ENCODE measurements at regions not wholly inside any gene's neighbourhood (a gene's known extent, or its start where the extent isn't known, plus 50 kb on each side); places are given as distances from the start of the nearest gene placed in this dataset.
"Not testable (repeated sequence)": the region's sequence is repeated elsewhere in the genome, so short reads cannot be mapped to it uniquely, and the experiment has no call there.

DNA sequence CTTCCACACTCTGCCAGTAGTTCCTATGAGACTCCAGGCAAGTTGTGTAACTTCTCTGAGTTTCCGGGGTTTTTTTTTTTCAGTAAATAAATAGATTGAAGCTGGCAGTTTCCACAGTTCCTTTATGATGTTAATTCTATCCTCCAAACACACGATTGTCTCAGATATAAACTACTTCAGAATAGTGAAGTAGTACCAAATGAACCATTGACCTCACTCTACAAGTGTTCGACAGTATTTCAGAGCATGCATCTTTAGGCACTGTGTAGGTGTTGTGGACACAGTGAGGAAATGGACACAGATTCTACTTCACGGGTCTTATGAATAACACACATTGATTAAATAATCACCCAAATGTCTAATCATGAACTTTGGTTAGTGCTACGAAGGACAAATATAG is 136.1 kb upstream of the IGSF10 start:
- DNase-seq (ENCODE audit: low spot score), result no peak

DNA sequence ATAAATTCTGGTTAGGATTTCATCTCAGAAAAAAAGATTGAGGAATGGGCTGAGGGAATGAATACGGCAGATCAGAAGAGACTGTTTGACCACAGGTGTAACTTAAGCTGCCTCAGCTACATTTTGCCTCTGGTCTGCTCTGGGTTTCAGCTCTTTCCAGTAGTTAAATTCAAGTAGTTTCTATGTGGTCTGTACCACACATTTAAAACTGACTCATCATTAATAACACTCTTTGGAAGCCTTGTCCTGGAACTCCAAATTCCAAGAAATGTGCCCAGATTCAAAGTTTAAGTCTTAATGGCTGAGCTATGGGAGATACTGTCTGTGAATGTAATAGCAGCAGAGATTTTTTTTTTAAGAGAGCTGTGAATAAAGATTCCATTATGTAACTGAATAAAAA is 133.1 kb upstream of the IGSF10 start:
- DNase-seq (ENCODE audit: low spot score), result no peak

DNA sequence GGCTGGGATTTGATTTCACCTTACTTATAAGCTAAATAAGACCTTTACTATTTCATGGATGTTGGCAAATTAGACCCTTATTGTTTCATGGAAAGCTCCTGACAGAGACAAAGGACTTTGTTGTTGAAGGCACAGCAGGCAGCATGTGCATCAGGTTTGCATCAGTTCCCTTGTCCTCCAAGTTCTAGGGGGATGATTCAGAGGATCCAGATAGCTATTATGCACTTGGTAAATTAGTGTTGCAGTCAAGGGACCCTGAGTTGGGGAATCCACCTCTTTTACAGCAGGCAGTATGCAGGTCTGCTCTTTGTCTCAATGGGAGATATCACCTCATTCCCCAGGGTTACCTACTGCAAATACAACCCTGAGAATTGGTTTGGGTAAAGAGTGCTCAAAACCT is 131.4 kb upstream of the IGSF10 start:
- no peak for DNase-seq (ENCODE audit: low spot score)

DNA sequence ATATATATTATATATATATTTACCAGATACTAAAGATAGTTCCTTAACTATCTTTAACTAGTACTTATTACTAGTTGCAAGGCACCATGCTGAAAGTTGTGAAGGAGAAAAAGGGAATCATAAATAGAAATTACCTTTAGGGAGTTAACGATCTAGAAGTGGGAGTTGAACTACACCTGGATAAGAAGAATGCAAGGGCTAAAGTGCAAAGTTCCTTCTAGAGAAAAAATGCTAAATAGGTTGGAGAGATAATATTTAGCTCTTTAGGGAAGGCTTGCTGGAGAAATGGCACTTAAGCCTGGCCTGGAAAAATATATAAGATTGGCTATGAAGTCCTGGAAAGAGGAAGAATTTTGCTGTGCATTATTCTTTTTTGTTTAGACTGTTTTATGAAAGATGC is 130.6 kb upstream of the IGSF10 start:
- no peak for DNase-seq (ENCODE audit: low spot score)

DNA sequence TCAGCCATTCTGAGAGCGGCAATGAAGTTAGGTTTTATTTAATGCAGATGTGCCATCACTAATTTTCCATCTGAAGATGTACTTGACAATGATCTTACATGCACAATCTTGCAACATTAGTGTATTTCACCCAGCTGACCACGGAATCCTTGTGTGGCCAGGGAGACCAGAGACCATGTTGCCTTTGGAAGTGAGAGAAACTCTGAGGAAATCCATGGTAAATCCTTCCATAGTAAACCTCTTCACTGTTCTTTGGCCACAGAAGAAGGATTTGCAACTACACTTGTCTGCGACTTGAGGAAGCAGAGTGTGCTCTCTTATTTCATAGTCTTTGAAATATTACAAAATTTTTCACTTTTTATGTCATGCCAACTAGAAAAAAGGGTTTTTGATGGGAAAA is 128.4 kb upstream of the IGSF10 start:
- no peak for DNase-seq (ENCODE audit: low spot score)

DNA sequence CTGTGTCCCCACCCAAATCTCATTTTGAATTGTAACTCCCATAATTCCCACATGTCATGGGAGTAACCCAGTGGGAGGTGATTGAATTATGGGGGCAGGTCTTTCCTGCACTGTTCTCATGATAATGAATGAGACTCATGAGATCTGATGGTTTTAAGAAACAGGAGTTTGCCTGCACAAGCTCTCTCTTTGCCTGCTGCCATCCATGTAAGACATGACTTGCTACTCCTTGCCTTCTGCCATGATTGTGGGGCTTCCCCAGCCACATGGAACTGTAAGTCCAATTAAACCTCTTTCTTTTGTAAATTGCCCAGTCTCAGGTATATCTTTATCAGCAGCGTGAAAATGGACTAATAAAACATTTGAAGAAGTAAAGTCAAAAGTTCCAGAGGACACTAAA is 126.8 kb upstream of the IGSF10 start:
- DNase-seq (ENCODE audit: low spot score), result not testable (repeated sequence)

DNA sequence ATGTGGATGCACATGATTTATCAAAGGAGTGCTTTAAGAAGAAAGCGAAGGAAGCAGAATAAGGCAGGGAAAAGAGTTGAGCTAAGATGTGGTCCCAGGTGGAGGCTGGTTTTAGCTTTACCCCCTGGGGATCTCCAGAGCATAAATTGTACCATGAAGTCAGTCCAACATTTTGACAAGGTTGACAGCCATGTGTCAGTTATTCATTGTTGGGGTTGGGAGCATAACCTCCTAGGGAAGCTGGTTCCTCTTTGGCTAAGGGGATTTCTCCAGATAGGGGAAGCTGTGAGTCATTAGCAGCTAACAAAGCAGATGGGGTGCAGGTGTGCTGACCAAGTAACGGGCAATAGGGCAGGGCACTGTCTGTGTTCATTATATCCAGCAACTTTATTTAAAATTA is 123.7 kb upstream of the IGSF10 start:
- no peak for DNase-seq (ENCODE audit: low spot score)

DNA sequence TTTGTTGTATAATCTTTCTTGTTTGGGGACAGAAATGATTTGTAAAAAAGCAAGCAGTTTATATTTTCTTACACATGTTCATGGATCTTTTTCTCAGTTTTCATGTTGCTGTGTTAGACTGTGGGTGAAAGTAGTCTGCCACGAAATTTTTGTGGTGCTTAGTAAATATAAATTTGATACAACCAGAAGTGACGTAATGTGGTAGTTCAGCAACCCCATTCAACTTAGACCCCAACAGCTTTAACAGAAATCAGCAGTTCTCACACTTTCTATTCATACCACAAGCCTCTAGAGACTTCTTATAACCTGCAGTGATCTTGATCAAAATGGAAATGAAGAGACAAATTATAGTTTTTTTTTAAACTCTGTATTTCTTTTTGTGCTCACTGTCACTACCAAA is 120.2 kb upstream of the IGSF10 start:
- no peak for DNase-seq (ENCODE audit: low spot score)

DNA sequence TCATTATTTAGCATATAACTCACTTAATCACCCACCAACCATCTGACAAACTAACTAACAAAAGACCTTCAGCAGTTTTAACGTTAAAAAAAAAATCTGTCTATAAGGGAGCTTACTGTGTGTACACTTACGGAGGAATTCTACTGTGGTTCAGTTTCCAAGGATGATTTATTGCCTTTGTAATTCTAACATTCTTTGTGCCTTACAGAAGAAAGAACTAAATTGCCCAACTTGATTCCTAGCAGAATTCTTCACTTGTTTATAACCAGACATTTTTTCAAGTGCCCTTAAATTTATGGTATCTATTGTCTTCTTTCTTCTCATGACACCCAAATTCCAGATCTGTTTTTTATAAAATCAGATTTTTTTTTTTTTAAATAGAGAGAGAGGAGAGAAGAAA is 119.7 kb upstream of the IGSF10 start:
- no peak for DNase-seq (ENCODE audit: low spot score)

DNA sequence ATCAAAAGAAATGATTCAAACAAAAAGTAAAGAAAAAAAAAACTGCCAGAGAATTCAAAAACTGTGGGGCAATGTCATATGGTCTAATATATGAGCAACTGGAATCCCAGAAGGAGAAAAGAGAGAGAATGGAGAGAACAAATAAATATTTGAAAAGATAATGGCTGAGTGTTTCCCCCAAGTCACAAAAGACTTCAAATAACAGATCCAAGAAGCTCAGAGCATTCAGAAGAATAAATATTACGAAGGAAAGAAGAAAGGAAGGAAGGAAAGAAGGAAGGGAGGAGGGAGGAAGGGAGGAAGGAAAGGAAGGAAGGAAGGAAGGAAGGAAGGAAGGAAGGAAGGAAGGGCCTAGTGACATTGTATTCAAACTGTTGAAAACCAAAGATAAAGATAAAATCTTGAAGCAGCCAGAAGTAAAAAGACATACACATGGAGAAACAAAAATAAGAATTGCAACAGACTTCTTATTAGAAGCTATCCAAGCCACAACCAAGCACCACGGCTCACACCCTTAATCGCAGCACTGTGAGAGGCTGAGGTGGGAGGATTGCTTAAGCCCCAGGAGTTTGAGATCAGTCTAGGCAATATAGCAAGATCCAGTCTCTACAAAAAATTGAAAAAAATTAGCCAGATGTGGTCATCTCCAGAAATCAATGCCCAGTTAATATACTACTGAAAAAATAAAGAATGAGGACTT is 118.9 kb upstream of the IGSF10 start:
- DNase-seq (ENCODE audit: low spot score), result no peak

DNA sequence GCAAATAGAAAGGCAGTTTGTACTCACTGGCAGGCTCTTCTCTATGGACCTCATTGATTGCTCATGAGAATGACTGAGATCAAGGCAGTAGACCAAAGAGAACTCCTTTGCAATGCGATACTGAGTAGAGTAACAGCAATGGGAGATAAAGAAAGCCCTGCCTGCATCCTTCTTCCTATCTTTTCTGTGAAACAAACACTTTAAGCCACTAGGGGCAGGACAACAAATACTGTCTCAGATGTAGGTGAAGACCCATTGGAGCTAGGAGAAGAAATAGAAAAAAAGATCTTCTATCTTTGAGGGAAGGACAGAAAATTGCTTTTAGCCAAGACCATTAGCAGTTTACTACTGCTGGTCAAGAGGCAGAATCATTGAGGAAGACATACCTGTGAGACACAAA is 117.6 kb upstream of the IGSF10 start:
- DNase-seq (ENCODE audit: low spot score), result no peak

DNA sequence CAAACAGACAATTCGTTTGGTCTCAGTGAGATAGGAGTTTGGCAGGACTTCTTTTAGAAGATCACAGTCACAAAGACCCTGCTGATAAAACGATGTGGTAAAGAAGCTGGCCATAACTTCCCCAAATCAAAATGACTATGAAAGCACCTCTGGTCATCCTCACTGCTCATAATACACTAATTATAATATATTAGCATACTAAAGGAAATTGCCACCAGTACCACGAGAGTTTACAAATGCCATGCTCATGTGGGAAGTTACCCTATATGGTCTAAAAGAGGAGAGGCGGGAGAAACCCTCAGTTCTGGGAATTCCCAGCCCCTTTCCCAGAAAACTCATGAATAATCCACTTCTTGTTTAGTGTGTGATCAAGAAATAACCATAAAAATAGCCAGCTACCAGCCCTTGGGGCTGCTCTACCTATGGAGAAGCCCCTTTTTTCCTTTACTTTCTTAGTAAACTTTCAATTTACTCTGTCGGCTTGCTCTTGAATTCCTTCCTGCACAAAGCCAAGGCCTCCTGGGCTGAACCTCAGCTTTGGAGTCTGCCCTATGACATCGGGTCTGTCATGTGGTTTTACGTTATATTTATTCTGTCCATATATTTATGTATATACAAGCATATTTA is 115.8 kb upstream of the IGSF10 start:
- no peak for DNase-seq (ENCODE audit: low spot score)

DNA sequence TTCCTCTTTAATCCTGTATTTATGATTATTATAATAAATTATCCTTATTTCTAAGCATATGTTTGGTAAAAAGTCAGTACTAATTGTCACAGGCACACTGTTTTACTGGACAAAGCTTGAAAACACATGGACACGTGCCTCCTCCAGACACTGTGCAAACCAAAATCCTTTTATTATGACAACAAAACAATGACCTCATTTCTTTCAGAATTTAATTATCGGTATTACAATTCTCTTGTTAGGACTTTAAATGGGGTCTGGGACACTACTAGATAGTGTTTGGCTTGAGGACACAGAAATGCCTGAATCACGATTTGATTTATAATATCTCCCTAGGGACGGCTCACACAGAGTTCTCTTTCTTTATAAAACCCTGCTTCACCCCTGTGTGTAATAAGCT is 107.3 kb upstream of the IGSF10 start:
- DNase-seq (ENCODE audit: low spot score), result no peak

DNA sequence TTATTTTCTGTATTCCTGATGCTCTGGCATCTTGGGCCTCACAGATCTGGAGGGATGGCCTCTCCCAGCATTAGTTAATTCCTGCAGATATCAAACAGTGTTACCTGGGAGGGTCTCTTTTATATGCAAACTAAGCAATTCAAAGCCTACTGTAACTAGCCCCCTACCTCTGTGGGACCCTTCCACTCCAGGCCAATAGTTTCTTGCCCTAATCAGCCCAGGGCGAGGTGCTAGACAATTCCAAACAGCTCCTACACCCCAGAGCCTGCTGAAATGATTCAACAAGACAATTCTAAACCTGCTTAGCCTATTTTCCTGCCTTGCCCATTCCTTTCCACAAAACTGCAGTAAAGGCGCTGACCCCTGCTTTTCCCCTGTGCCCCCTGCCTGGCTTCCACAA is 106.6 kb upstream of the IGSF10 start:
- DNase-seq (ENCODE audit: low spot score), result no peak

DNA sequence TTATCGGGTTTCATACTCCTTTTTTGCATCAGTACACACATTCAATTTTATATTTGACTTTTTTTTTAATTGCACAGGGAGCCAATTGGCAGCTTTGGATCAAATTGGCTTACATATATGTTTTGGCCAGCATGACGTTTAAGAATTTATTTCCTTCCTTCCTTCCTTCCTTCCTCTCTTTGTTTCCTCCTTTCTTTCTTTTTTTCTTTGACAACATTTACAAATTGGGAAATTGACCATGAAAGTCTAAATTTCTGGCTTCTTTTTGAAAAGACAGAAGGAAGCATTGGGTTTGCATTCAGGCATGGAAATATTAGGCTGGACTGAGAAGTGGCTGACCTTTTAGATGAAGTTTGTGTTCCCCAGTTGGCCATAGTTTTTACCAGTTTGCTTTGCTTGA is 103.4 kb upstream of the IGSF10 start:
- DNase-seq (ENCODE audit: low spot score), result no peak

DNA sequence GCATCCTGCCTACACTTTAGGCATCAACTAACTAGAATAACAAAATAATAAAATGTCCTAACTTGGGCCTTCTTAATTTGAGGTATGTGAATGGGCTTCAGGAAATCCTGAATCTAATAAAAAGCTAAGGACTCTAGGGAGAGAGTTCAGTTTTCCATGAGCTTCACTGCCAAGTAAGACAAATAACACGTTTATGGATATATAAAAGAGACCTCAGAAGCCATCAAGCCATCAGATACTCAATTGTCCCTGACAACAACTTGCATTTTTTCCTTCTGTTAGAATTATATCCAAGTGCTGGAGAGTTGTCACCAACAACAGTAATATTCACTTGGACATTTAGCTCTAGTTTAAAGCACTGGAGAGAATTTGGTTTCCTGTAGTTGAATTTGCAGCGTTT is 102.4 kb upstream of the IGSF10 start:
- no peak for DNase-seq (ENCODE audit: low spot score)

DNA sequence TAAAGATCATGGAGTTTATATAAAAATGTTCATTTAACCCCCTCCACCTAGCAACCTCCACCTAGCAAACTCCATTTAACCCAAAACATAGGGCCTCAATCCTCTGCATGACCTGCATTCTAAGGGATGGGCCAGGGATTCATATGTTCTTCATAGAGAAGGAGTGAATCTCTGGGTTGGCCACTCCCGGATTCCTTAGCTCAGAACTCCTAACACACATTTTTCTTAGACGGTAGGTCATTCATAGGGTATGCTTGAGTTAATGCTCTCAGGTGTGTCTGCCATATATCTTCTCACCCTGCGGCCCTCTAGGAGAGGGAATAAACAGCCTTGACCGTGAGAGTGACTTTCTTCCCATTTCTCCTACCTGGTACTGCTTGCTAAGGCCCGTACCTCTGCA is 102.0 kb upstream of the IGSF10 start:
- DNase-seq (ENCODE audit: low spot score), result no peak

DNA sequence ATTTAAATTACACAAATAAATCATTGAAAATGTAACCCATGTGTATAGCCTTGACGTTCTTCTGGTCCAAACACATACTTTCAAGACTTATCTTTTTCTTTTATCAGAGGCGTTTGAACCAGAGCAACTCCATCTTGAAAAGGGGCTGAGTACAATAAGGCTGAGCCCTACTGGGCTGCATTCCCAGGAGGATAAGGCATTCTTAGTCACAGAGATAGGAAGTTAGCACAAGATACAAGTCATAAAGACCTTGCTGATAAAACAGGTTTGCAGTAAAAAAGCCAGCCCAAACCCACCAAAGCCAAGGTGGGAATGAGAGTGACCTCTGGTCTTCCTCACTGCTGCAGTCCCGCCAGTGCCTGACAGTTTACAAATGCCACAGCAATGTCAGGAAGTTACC is 101.0 kb upstream of the IGSF10 start:
- no peak for DNase-seq (ENCODE audit: low spot score)

DNA sequence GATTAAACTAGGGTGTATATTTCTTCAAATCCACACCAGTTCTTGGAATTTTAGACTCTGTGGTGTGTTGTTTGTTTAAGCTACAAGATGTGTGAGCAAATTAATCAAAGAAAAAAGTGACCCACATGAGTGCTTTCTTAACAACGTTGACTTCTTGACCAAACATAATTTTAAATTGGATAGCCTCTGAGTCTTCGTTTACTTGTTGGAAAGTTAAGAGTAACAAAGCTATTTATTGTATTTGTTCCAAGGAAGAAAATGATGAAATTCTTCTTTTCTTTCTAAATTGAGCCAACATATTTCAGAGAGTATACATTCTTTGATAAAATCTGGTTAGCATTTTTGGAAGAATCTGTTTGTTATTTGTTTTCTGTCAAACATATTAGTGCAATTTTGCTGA is 99.9 kb upstream of the IGSF10 start:
- no peak for DNase-seq (ENCODE audit: low spot score)

DNA sequence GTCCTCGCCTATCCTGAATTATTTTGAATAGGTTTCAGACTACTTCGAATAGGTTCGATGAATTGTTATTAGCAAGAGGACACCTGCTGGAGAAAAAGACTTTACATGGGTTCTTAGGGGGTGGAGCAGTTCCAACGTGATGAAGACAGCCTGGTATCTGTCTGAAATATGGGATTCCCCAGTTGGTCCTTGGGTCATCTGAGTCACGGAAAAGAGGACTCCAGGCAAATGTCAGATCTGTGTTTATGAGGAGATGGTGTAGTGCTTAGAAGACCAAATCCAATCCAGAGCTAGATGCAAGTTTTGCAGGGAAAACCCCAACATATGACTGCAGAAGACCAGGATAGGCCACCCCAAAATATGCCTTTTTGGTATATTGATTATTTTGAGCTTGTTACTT is 98.9 kb upstream of the IGSF10 start:
- no peak for DNase-seq (ENCODE audit: low spot score)

DNA sequence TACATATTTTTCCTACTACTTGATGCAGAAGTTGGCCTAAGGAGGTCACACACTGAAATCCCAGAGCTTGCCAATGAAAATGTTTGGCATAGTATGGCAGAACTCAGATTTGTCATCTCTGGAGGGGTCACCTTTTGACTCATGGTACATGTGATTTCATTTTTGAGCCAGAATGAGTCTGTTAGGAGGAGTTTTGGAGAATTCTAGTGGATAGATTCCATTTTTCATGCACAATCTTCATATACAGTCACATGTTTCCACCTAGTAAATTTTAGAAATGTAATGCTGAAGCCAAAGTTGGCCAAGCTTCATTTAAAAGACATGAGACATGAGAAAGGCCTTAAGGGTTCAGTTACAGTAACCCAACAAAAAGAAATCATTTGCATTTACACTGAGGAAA is 97.8 kb upstream of the IGSF10 start:
- no peak for DNase-seq (ENCODE audit: low spot score)

DNA sequence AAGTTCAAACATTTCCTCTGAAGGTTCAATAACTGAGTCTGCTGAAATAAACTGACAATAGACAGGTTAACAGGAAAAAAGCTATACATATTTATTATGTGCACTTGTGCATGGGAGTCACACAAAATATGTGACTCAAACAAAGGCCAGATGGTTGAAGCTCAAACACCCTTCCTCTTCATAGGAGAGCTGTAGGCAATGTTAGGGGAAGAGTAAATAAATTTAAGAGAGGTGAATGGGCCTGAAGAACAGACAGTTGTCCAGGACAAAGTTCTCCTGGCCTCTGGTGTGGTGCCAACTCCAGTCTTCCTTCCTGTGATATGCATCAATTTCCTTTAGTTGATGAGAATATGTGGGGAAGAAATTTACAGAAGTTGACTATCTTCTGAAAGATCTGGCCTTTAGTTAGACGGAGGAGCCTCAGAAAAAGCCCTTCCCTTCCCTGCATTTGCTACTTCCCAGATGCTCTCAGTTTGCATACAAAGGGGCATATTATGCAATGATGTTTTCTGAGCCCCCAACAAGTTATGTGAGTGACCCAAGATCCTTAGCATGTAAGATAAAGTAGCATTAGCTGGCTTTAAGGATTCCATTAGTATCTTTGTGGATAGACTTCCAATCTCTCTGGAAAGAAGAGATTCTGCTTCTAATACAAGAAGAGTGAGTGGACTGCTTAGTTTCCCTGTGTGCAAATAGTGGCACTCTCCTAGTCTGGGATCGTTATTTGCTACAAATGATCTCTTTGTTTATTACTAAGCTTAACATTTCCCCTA is 96.4 kb upstream of the IGSF10 start:
- DNase-seq (ENCODE audit: low spot score), result no peak

DNA sequence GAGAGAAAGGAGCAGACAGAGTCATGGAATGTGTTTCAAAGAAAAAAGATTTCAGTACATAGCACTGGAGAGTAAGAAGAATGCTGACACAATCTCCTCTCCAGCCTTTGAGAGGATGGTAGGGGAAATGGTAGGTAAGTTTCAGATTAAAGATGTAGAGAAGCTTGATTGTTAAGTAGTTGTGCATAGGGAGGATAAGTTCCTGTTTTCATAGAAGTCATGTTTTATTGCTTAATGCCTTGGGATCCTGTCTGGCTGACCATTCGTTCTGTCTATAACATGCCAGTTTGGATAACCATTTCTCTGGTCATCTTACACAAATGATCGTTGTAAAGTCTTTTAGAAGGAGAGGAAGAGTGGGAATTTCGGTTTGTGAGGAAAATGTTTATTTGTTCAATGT is 95.7 kb upstream of the IGSF10 start:
- DNase-seq (ENCODE audit: low spot score), result no peak

DNA sequence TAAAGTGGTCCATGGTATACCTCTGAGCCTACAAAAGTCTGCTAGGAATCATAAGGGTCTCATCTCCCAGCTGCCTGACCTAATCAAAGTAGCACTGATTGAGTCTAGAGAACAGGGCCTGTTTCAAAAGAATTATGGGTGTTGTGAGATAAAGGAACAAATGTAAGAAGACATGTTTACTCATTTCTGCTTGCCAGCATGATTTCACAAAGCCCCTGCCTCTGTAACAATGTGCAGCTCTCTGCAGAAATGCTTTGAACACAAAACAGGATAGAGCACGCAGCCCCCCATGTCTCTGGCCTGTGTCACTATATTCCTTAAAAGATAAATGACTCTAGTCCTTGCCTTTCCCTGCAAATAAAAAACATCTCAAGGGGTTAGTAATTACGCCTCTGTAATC is 94.7 kb upstream of the IGSF10 start:
- DNase-seq (ENCODE audit: low spot score), result no peak

All from D341Med (cell line).